ENCODE measurements at regions not wholly inside any gene's neighbourhood (a gene's known extent, or its start where the extent isn't known, plus 50 kb on each side); places are given as distances from the start of the nearest gene placed in this dataset.

GRCh38 chr13:54379461-54379860 is 1350.8 kb downstream of the OLFM4 start:
- TF ChIP-seq TAF1 (conservative IDR thresholded peaks at IDR 0.05) (no peak), FOXA2 (IDR thresholded peaks at IDR 0.05) (no peak), JUND (IDR thresholded peaks at IDR 0.05) (no peak), RXRA (IDR thresholded peaks at IDR 0.05) (no peak), CTCF (IDR thresholded peaks at IDR 0.05; ENCODE audit: low read depth, low read length, missing input control) (no peak), RAD21 (IDR thresholded peaks at IDR 0.05) (no peak), NR2F2 (IDR thresholded peaks at IDR 0.05) (no peak), MAX (IDR thresholded peaks at IDR 0.05) (no peak)
- Histone ChIP-seq H3K36me3 (ENCODE audit: control insufficient read depth in 4 of 4, insufficient read depth in 3 of 4, low read depth in 1 of 4, low read length in 3 of 4) (no peaks in the 10 kb centered on the region), H3K27me3 (ENCODE audit: control insufficient read depth in 4 of 4, insufficient read depth in 4 of 4, low read length in 3 of 4) (no peaks in the 10 kb centered on the region), H3K4me1 (ENCODE audit: control insufficient read depth in 4 of 4, insufficient read depth in 4 of 4, low read length in 3 of 4) (no peaks in the 10 kb centered on the region), H3K9ac (ENCODE audit: low read depth in 1 of 2, low read length in 2 of 2) (no peak overlapping the region), H3K27ac (ENCODE audit: low read depth in 1 of 2, low read length in 2 of 2) (no peak overlapping the region), H3K4me3 (ENCODE audit: low read depth in 1 of 3, low read length in 3 of 3) (no peak overlapping the region), H3K9me3 (ENCODE audit: control insufficient read depth in 4 of 4, low read length in 3 of 4) (no peaks in the 10 kb centered on the region)
- no peak for DNase-seq (ENCODE audit: low spot score)
- 67% methylated on average over 2 of the region's 2 CpGs for WGBS

GRCh38 chr13:54383604-54384003 is 1355.0 kb downstream of the OLFM4 start:
- peaks cover 0 to 2% (median 0%) of the 10 kb centered on the region in 4 donors for H3K9me3 ChIP-seq (ENCODE audit: control insufficient read depth in 4 of 4, low read length in 3 of 4)
- H3K9ac ChIP-seq (ENCODE audit: low read depth in 1 of 2, low read length in 2 of 2), result no peak overlapping the region
- DNase-seq (ENCODE audit: low spot score), result no peak
- 55% methylated on average over 2 of the region's 2 CpGs for WGBS
- H3K27me3 ChIP-seq (ENCODE audit: control insufficient read depth in 4 of 4, insufficient read depth in 4 of 4, low read length in 3 of 4), result no peaks in the 10 kb centered on the region
- no peak for TF ChIP-seq CTCF (IDR thresholded peaks at IDR 0.05; ENCODE audit: low read depth, low read length, missing input control)
- TF ChIP-seq FOXA2 (IDR thresholded peaks at IDR 0.05), result no peak
- H3K27ac ChIP-seq (ENCODE audit: low read depth in 1 of 2, low read length in 2 of 2), result no peak overlapping the region
- no peak overlapping the region for H3K4me3 ChIP-seq (ENCODE audit: low read depth in 1 of 3, low read length in 3 of 3)
- H3K4me1 ChIP-seq (ENCODE audit: control insufficient read depth in 4 of 4, insufficient read depth in 4 of 4, low read length in 3 of 4), result no peaks in the 10 kb centered on the region
- no peaks in the 10 kb centered on the region for H3K36me3 ChIP-seq (ENCODE audit: control insufficient read depth in 4 of 4, insufficient read depth in 3 of 4, low read depth in 1 of 4, low read length in 3 of 4)

GRCh38 chr13:54387625-54388024 is 1359.0 kb downstream of the OLFM4 start:
- no peak overlapping the region for H3K9ac ChIP-seq (ENCODE audit: low read depth in 1 of 2, low read length in 2 of 2)

More at GRCh38 chr13:54387625-54388024, 1359.0 kb downstream of the OLFM4 start:
- Histone ChIP-seq H3K36me3 (ENCODE audit: control insufficient read depth in 4 of 4, insufficient read depth in 3 of 4, low read depth in 1 of 4, low read length in 3 of 4) (no peaks in the 10 kb centered on the region), H3K27me3 (ENCODE audit: control insufficient read depth in 4 of 4, insufficient read depth in 4 of 4, low read length in 3 of 4) (no peaks in the 10 kb centered on the region), H3K27ac (ENCODE audit: low read depth in 1 of 2, low read length in 2 of 2) (no peak overlapping the region), H3K4me3 (ENCODE audit: low read depth in 1 of 3, low read length in 3 of 3) (no peak overlapping the region), H3K4me1 (ENCODE audit: control insufficient read depth in 4 of 4, insufficient read depth in 4 of 4, low read length in 3 of 4) (no peaks in the 10 kb centered on the region), H3K9me3 (ENCODE audit: control insufficient read depth in 4 of 4, low read length in 3 of 4) (peaks cover 0 to 2% (median 0%) of the 10 kb centered on the region in 4 donors)
- DNase-seq (ENCODE audit: low spot score), result no peak
- TF ChIP-seq GABPA (IDR thresholded peaks at IDR 0.05 in 1 of 2, conservative IDR thresholded peaks at IDR 0.05 in 1 of 2), result no peak
- no peak for TF ChIP-seq TAF1 (conservative IDR thresholded peaks at IDR 0.05)
- TF ChIP-seq MAX (IDR thresholded peaks at IDR 0.05), result no peak
